Panc1 (cell line): ENCODE measurements at regions not wholly inside any gene's neighbourhood (a gene's known extent, or its start where the extent isn't known, plus 50 kb on each side); places are given as distances from the start of the nearest gene placed in this dataset.

Experiments used
- ATAC-seq: fragments of 200-7000 bp; cut with Tn5 transposase; 2 replicates; pipeline ENCODE4 v1.9.1; 2020; ENCODE audit warnings: mild to moderate bottlenecking, moderate library complexity
- BruUV-seq: library from RNA; stranded (reverse); fragments of 400-500 nt; replicated peaks from 2 replicates; lab custom pipeline; 2021; lab: Mats Ljungman, UMichigan
- CTCF ChIA-PET: fragments of 300-600 bp; sonication (Branson Sonifier 250); formaldehyde crosslinking; loops from one replicate; lab custom pipeline; 2022; ENCODE audit warnings: antibody characterized with exemption; lab: Charles Lee
- POLR2A ChIA-PET: fragments of 300-600 bp; sonication (Branson Sonifier 250); formaldehyde crosslinking; loops from one replicate; lab custom pipeline; 2022; ENCODE audit warnings: antibody characterized with exemption; lab: Charles Lee
- DNase-seq: peaks from one replicate; pipeline ENCODE4 v3.0.0-alpha.2; 2010; ENCODE audit warnings: low read depth, low spot score
- H3K27ac ChIP-seq: 2 replicates; pipeline ENCODE4 v1.5.1; 2011; ENCODE audit warnings: mild to moderate bottlenecking, low read length, inconsistent platforms
- H3K27me3 ChIP-seq: fragments of 200-500 bp; sonication (Bioruptor generic); 2 replicates; pipeline ENCODE4 v1.6.0; 2014; ENCODE audit warnings: low read length, inconsistent platforms; ENCODE audit not compliant: control insufficient read depth, insufficient read depth
- H3K36me3 ChIP-seq: fragments of 200-500 bp; sonication (Bioruptor generic); 2 replicates; pipeline ENCODE4 v1.5.1; 2014; ENCODE audit warnings: inconsistent platforms, mild to moderate bottlenecking, low read length, moderate library complexity; ENCODE audit not compliant: control insufficient read depth, insufficient read depth
- H3K4me1 ChIP-seq: 2 replicates; pipeline ENCODE4 v1.5.1; 2011; ENCODE audit warnings: inconsistent platforms, mild to moderate bottlenecking, low read length, moderate library complexity; ENCODE audit not compliant: control insufficient read depth, insufficient read depth
- H3K4me3 ChIP-seq, 2 experiments: 2 replicates each; pipeline ENCODE4 v1.5.1; 2011 to 2012; ENCODE audit warnings: low read depth in 2 of 2, low read length in 2 of 2, mild to moderate bottlenecking in 2 of 2, inconsistent platforms in 1 of 2, moderate library complexity in 1 of 2
- H3K9me3 ChIP-seq: fragments of 200-500 bp; sonication (Bioruptor generic); 2 replicates; pipeline ENCODE4 v1.5.1; 2014; ENCODE audit warnings: low read depth, mild to moderate bottlenecking, inconsistent platforms, low read length, moderate library complexity; ENCODE audit not compliant: control insufficient read depth, insufficient read depth
- POLR2AphosphoS5 ChIP-seq: IDR thresholded peaks from 2 replicates; pipeline ENCODE4 v1.6.1; 2012; ENCODE audit warnings: mild to moderate bottlenecking, low read depth, low read length, moderate library complexity
- SIN3A ChIP-seq: IDR thresholded peaks from 2 replicates; pipeline ENCODE4 v1.6.1; 2012; ENCODE audit warnings: low read depth, mild to moderate bottlenecking, low read length, moderate library complexity, borderline replicate concordance; ENCODE audit not compliant: insufficient read depth
- TCF7L2 ChIP-seq: IDR thresholded peaks from 2 replicates; pipeline ENCODE4 v1.6.1; 2011; ENCODE audit warnings: mild to moderate bottlenecking, low read depth, low read length, inconsistent platforms
- in situ Hi-C: cut with HindIII; loops from 2 replicates; pipeline ENCODE4 v1.10.0; 2016; ENCODE audit warnings: low sequenced_read_pairs, low pct_unique_long_range_greater_than_20kb
- intact Hi-C: fragments of 100-400 bp; cut with micrococcal nuclease; formaldehyde crosslinking; loops from one replicate; pipeline ENCODE4 v1.10.0; 2022; ENCODE audit not compliant: unreplicated experiment
- TF ChIP-seq, protein P1 (sequence below), 2 experiments: IDR thresholded peaks; 2 replicates each; pipeline ENCODE4 v1.6.1; 2011 to 2012; ENCODE audit warnings: low read depth in 2 of 2, control low read depth in 1 of 2, low read length in 1 of 2, mild to moderate bottlenecking in 1 of 2, moderate library complexity in 1 of 2; ENCODE audit not compliant: insufficient read depth in 1 of 2
- TF ChIP-seq, protein P2 (sequence below): fragments of 450-650 bp; IDR thresholded peaks from 2 replicates; pipeline ENCODE4 v1.5.1; 2017; ENCODE audit warnings: mild to moderate bottlenecking

DNA sequence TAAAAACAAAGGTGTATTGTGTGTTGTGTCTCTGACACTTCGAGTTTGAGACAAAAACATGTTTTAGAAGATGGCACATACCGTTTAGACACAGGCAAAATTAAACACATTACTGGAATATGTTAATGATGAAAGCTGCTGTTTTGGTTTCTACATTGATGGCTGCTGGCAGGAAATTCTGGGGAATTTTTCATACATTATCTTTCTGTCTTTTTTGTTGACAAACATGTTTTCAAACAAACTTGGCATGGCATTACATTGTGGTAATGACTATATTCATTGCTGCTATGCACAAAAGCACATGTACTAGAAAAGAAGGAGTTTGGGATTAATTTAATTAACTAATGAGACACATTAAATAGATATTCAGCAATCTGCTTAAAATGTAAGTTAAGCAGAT is 1187.6 kb downstream of the OLFM4 start:
- no peaks in the 10 kb centered on the region for H3K9me3 ChIP-seq
- no peak for ATAC-seq
- in situ Hi-C loops = no loop called here
- H3K36me3 ChIP-seq = no peaks in the 10 kb centered on the region
- TF ChIP-seq SIN3A (no peak), TCF7L2 (no peak), POLR2AphosphoS5 (no peak)
- TF ChIP-seq, protein P1, sequence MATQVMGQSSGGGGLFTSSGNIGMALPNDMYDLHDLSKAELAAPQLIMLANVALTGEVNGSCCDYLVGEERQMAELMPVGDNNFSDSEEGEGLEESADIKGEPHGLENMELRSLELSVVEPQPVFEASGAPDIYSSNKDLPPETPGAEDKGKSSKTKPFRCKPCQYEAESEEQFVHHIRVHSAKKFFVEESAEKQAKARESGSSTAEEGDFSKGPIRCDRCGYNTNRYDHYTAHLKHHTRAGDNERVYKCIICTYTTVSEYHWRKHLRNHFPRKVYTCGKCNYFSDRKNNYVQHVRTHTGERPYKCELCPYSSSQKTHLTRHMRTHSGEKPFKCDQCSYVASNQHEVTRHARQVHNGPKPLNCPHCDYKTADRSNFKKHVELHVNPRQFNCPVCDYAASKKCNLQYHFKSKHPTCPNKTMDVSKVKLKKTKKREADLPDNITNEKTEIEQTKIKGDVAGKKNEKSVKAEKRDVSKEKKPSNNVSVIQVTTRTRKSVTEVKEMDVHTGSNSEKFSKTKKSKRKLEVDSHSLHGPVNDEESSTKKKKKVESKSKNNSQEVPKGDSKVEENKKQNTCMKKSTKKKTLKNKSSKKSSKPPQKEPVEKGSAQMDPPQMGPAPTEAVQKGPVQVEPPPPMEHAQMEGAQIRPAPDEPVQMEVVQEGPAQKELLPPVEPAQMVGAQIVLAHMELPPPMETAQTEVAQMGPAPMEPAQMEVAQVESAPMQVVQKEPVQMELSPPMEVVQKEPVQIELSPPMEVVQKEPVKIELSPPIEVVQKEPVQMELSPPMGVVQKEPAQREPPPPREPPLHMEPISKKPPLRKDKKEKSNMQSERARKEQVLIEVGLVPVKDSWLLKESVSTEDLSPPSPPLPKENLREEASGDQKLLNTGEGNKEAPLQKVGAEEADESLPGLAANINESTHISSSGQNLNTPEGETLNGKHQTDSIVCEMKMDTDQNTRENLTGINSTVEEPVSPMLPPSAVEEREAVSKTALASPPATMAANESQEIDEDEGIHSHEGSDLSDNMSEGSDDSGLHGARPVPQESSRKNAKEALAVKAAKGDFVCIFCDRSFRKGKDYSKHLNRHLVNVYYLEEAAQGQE (IDR thresholded peaks at IDR 0.05; ENCODE audit: insufficient read depth in 1 of 2, low read depth in 2 of 2, low read length in 1 of 2) = no peak
- TF ChIP-seq, protein P2, sequence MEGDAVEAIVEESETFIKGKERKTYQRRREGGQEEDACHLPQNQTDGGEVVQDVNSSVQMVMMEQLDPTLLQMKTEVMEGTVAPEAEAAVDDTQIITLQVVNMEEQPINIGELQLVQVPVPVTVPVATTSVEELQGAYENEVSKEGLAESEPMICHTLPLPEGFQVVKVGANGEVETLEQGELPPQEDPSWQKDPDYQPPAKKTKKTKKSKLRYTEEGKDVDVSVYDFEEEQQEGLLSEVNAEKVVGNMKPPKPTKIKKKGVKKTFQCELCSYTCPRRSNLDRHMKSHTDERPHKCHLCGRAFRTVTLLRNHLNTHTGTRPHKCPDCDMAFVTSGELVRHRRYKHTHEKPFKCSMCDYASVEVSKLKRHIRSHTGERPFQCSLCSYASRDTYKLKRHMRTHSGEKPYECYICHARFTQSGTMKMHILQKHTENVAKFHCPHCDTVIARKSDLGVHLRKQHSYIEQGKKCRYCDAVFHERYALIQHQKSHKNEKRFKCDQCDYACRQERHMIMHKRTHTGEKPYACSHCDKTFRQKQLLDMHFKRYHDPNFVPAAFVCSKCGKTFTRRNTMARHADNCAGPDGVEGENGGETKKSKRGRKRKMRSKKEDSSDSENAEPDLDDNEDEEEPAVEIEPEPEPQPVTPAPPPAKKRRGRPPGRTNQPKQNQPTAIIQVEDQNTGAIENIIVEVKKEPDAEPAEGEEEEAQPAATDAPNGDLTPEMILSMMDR = no peak
- H3K4me1 ChIP-seq = no peaks in the 10 kb centered on the region
- no TSS peak for BruUV-seq
- no peak overlapping the region for H3K27ac ChIP-seq
- ChIA-PET CTCF (no interaction called here), POLR2A (no interaction called here)
- no peak overlapping the region for H3K4me3 ChIP-seq
- intact Hi-C loops = no loop called here
- no peak for DNase-seq
- H3K27me3 ChIP-seq = no peaks in the 10 kb centered on the region

DNA sequence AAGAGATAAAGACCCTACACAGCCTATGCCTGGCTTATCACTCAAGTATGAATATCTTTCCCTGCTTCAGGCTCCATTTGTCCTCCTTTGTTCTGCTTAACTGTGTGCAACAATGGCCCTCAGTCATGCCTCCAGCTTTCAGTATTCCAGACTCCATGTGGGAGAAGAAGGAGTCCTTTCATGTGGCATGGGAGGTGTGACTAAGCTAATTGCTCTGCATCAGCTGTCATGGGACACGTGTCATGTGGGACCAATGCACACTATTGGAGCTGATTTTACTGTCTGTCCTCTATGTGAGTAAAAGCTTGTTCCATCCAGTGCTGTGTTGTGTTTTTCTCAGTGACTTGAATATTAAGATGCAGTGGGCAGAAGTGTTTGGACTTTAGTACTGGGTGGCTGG is 1198.3 kb downstream of the OLFM4 start:
- ATAC-seq = no peak
- POLR2A ChIA-PET = no interaction called here
- no TSS peak for BruUV-seq
- no peak for DNase-seq
- no peaks in the 10 kb centered on the region for H3K27me3 ChIP-seq
- TF ChIP-seq POLR2AphosphoS5 = no peak
- TF ChIP-seq TCF7L2 = no peak
- TF ChIP-seq, protein P1 (IDR thresholded peaks at IDR 0.05; ENCODE audit: insufficient read depth in 1 of 2, low read depth in 2 of 2, low read length in 1 of 2) = no peak
- TF ChIP-seq, protein P2 = no peak
- no peak for TF ChIP-seq SIN3A
- in situ Hi-C loops (no loop called here), intact Hi-C loops (no loop called here)
- H3K27ac ChIP-seq = no peak overlapping the region
- no peaks in the 10 kb centered on the region for H3K4me1 ChIP-seq
- no peaks in the 10 kb centered on the region for H3K9me3 ChIP-seq
- CTCF ChIA-PET = no interaction called here
- no peak overlapping the region for H3K4me3 ChIP-seq
- H3K36me3 ChIP-seq = no peaks in the 10 kb centered on the region
